HepG2 (cell line): ENCODE measurements at regions not wholly inside any gene's neighbourhood (a gene's known extent, or its start where the extent isn't known, plus 50 kb on each side); places are given as distances from the start of the nearest gene placed in this dataset.

Source experiments
- FLYWCH1 ChIP-seq: sonication (generic); formaldehyde crosslinking; IDR thresholded peaks from 2 replicates; pipeline ENCODE4 v1.8.1; 2023; ENCODE audit warnings: mild to moderate bottlenecking, missing genetic modification reagents
- JDP2 ChIP-seq: sonication (generic); formaldehyde crosslinking; IDR thresholded peaks from 2 replicates; pipeline ENCODE4 v1.8.1; 2022; ENCODE audit warnings: missing genetic modification reagents, borderline replicate concordance
- MAFG ChIP-seq: sonication (generic); formaldehyde crosslinking; IDR thresholded peaks from 2 replicates; pipeline ENCODE4 v1.5.1; 2020; ENCODE audit warnings: mild to moderate bottlenecking, missing genetic modification reagents
- PHF21A ChIP-seq: sonication (generic); formaldehyde crosslinking; IDR thresholded peaks from 2 replicates; pipeline ENCODE4 v1.5.0; 2020; ENCODE audit warnings: mild to moderate bottlenecking, missing genetic modification reagents
- ZBTB33 ChIP-seq: sonication (generic); formaldehyde crosslinking; IDR thresholded peaks from 2 replicates; pipeline ENCODE4 v1.4.0; 2020; ENCODE audit warnings: missing genetic modification reagents
- ZNF121 ChIP-seq: sonication (generic); formaldehyde crosslinking; IDR thresholded peaks from 2 replicates; pipeline ENCODE4 v1.5.0; 2020; ENCODE audit warnings: mild to moderate bottlenecking, missing genetic modification reagents
- ZNF180 ChIP-seq: sonication (generic); formaldehyde crosslinking; IDR thresholded peaks from 2 replicates; pipeline ENCODE4 v1.4.0; 2020; ENCODE audit warnings: low read depth, missing genetic modification reagents, borderline replicate concordance
- TF ChIP-seq, protein P1 (sequence below): sonication (generic); formaldehyde crosslinking; IDR thresholded peaks from 2 replicates; pipeline ENCODE4 v1.4.0; 2020; ENCODE audit warnings: missing genetic modification reagents
- TF ChIP-seq, protein P2 (sequence below): sonication (generic); formaldehyde crosslinking; IDR thresholded peaks from 2 replicates; pipeline ENCODE4 v1.4.0; 2020; ENCODE audit warnings: missing genetic modification reagents
- TF ChIP-seq, protein P3 (sequence below): sonication (generic); formaldehyde crosslinking; IDR thresholded peaks from 2 replicates; pipeline ENCODE4 v1.5.0; 2020; ENCODE audit warnings: mild to moderate bottlenecking, missing genetic modification reagents, moderate library complexity

DNA sequence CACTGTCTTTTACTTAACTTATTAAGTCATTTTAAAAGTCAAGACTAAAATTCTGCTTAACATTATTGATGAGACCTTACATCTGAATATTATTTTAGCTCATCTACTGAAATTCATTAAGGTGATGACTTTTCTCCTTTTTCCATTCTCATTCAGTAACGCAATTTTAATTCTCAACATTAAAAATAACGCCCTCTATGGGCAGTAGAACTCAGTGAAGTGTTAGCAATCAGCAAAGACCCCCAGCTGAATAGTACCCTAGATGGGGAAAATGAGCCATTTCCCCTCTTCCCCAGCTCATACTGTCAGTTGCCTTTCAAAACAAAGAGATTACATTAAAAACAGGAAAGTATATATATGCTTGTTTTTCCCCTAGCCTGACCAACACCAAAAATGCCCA, 203.3 kb downstream of the NR4A2 start:
- TF ChIP-seq ZNF121 (no peak), ZNF180 (CRISPR knock-in tag) (no peak), ZBTB33 (CRISPR knock-in tag) (no peak), PHF21A (CRISPR knock-in tag) (no peak), JDP2 (CRISPR knock-in tag) (no peak), FLYWCH1 (CRISPR knock-in tag) (no peak), MAFG (CRISPR knock-in tag) (no peak)
- TF ChIP-seq, protein P1, sequence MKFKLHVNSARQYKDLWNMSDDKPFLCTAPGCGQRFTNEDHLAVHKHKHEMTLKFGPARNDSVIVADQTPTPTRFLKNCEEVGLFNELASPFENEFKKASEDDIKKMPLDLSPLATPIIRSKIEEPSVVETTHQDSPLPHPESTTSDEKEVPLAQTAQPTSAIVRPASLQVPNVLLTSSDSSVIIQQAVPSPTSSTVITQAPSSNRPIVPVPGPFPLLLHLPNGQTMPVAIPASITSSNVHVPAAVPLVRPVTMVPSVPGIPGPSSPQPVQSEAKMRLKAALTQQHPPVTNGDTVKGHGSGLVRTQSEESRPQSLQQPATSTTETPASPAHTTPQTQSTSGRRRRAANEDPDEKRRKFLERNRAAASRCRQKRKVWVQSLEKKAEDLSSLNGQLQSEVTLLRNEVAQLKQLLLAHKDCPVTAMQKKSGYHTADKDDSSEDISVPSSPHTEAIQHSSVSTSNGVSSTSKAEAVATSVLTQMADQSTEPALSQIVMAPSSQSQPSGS (CRISPR knock-in tag) = no peak
- TF ChIP-seq, protein P2, sequence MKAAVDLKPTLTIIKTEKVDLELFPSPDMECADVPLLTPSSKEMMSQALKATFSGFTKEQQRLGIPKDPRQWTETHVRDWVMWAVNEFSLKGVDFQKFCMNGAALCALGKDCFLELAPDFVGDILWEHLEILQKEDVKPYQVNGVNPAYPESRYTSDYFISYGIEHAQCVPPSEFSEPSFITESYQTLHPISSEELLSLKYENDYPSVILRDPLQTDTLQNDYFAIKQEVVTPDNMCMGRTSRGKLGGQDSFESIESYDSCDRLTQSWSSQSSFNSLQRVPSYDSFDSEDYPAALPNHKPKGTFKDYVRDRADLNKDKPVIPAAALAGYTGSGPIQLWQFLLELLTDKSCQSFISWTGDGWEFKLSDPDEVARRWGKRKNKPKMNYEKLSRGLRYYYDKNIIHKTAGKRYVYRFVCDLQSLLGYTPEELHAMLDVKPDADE (CRISPR knock-in tag) = no peak
- TF ChIP-seq, protein P3, sequence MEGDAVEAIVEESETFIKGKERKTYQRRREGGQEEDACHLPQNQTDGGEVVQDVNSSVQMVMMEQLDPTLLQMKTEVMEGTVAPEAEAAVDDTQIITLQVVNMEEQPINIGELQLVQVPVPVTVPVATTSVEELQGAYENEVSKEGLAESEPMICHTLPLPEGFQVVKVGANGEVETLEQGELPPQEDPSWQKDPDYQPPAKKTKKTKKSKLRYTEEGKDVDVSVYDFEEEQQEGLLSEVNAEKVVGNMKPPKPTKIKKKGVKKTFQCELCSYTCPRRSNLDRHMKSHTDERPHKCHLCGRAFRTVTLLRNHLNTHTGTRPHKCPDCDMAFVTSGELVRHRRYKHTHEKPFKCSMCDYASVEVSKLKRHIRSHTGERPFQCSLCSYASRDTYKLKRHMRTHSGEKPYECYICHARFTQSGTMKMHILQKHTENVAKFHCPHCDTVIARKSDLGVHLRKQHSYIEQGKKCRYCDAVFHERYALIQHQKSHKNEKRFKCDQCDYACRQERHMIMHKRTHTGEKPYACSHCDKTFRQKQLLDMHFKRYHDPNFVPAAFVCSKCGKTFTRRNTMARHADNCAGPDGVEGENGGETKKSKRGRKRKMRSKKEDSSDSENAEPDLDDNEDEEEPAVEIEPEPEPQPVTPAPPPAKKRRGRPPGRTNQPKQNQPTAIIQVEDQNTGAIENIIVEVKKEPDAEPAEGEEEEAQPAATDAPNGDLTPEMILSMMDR (CRISPR knock-in tag) = no peak
